Neural progenitor cell (in vitro differentiated cells): ENCODE measurements at regions not wholly inside any gene's neighbourhood (a gene's known extent, or its start where the extent isn't known, plus 50 kb on each side); places are given as distances from the start of the nearest gene placed in this dataset.

Experiments used
- CTCF ChIP-seq: fragments of 200-600 bp; sonication (generic); IDR thresholded peaks from 2 replicates; pipeline ENCODE4 v1.5.1; 2017; ENCODE audit warnings: antibody characterized with exemption, mild to moderate bottlenecking
- EZH2 ChIP-seq: fragments of 200-600 bp; sonication (generic); IDR thresholded peaks from 2 replicates; pipeline ENCODE4 v1.6.1; 2017; ENCODE audit warnings: antibody characterized with exemption, mild to moderate bottlenecking, moderate library complexity
- EZH2phosphoT487 ChIP-seq: fragments of 200-600 bp; sonication (generic); IDR thresholded peaks from 2 replicates; pipeline ENCODE4 v1.6.1; 2017; ENCODE audit warnings: antibody characterized with exemption

- TF ChIP-seq CTCF (no peak), EZH2phosphoT487 (no peak), EZH2 (no peak)
Observed at GRCh38 chr2:124978597-124978996, 953.5 kb downstream of the CNTNAP5 start.
